ENCODE measurements at regions not wholly inside any gene's neighbourhood (a gene's known extent, or its start where the extent isn't known, plus 50 kb on each side); places are given as distances from the start of the nearest gene placed in this dataset.

GRCh38 chr2:37558623-37559022 lies 112.8 kb downstream of the CDC42EP3 start:
- TF ChIP-seq EP300 (IDR thresholded peaks at IDR 0.05; ENCODE audit: low read length) = no peak
- TF ChIP-seq ZNF780A (CRISPR knock-in tag; IDR thresholded peaks at IDR 0.05) = no peak
- no peak for TF ChIP-seq NFATC3 (IDR thresholded peaks at IDR 0.05)
- no peak for TF ChIP-seq EZH2 (IDR thresholded peaks at IDR 0.05; ENCODE audit: borderline replicate concordance, low read depth, low read length)
- no peak for TF ChIP-seq ZNF609 (CRISPR knock-in tag; IDR thresholded peaks at IDR 0.05; ENCODE audit: borderline replicate concordance)
- peak; percentile 95 for TF ChIP-seq SPI1 (IDR thresholded peaks at IDR 0.05; ENCODE audit: borderline replicate concordance, low read depth, low read length)
- TF ChIP-seq CTCF (IDR thresholded peaks at IDR 0.05 in 2 of 3, conservative IDR thresholded peaks at IDR 0.05 in 1 of 3; ENCODE audit: insufficient read depth in 2 of 3, low read depth in 1 of 3, low read length in 3 of 3) = no peak
- no peak for TF ChIP-seq RFX5 (IDR thresholded peaks at IDR 0.05; ENCODE audit: low read depth, low read length)
- no peak for TF ChIP-seq ZHX1 (conservative IDR thresholded peaks at IDR 0.05; ENCODE audit: low read length)
- no peak for TF ChIP-seq THAP7 (CRISPR knock-in tag; IDR thresholded peaks at IDR 0.05)
- TF ChIP-seq RBBP5 (IDR thresholded peaks at IDR 0.05; ENCODE audit: borderline replicate concordance, insufficient read depth, low read length, poor library complexity, severe bottlenecking) = no peak
- TF ChIP-seq HDAC2 (IDR thresholded peaks at IDR 0.05) = no peak
- no peak for TF ChIP-seq BDP1 (IDR thresholded peaks at IDR 0.05; ENCODE audit: insufficient read depth, insufficient read length)
- no peak for TF ChIP-seq ETS1 (conservative IDR thresholded peaks at IDR 0.05; ENCODE audit: control insufficient read depth, low read depth, low read length)

Measured in K562 (cell line).